Activated CD4-positive, CD25-positive, alpha-beta regulatory T cell treated with anti-CD3 and anti-CD28 coated beads, Interleukin-2, amount 50 U/mL, for 72 hours (primary cell): ENCODE measurements at regions not wholly inside any gene's neighbourhood (a gene's known extent, or its start where the extent isn't known, plus 50 kb on each side); places are given as distances from the start of the nearest gene placed in this dataset.
"Not testable (repeated sequence)": the region's sequence is repeated elsewhere in the genome, so short reads cannot be mapped to it uniquely, and the experiment has no call there.

Experiments used
- DNase-seq: peaks from one replicate; pipeline ENCODE4 v3.0.0; 2021

GRCh38 chrX:1053072-1053471 is 159.4 kb downstream of the CRLF2 start:
- no peak for DNase-seq

- DNase-seq, result no peak
These were observed 160.4 kb downstream of the CRLF2 start for GRCh38 chrX:1052021-1052420.

- no peak for DNase-seq
These were observed 161.0 kb downstream of the CRLF2 start for GRCh38 chrX:1051421-1051820.

- no peak for DNase-seq
These were observed 166.7 kb downstream of the CRLF2 start for GRCh38 chrX:1045680-1046314.

GRCh38 chrX:1041091-1041490 is 171.4 kb downstream of the CRLF2 start:
- DNase-seq, result no peak

- DNase-seq, result not testable (repeated sequence)
These were observed 176.5 kb downstream of the CRLF2 start for GRCh38 chrX:1035931-1036330.

GRCh38 chrX:1035206-1035605 is 177.2 kb downstream of the CRLF2 start:
- DNase-seq, result no peak

GRCh38 chrX:1034717-1035116 is 177.7 kb downstream of the CRLF2 start:
- DNase-seq, result no peak

GRCh38 chrX:1031521-1032430 is 180.7 kb downstream of the CRLF2 start:
- DNase-seq, result no peak

- DNase-seq, result no peak
These were observed 183.0 kb downstream of the CRLF2 start for GRCh38 chrX:1029494-1029893.

GRCh38 chrX:1027680-1028079 is 184.8 kb downstream of the CRLF2 start:
- DNase-seq, result no peak

GRCh38 chrX:1027133-1027532 is 185.3 kb downstream of the CRLF2 start:
- DNase-seq, result no peak

GRCh38 chrX:1026263-1027015 is 186.0 kb downstream of the CRLF2 start:
- DNase-seq, result no peak

GRCh38 chrX:1025413-1025812 is 187.0 kb downstream of the CRLF2 start:
- DNase-seq, result no peak

GRCh38 chrX:1023676-1024075 is 188.8 kb downstream of the CRLF2 start:
- no peak for DNase-seq

- DNase-seq, result not testable (repeated sequence)
These were observed 191.0 kb downstream of the CRLF2 start for GRCh38 chrX:1021314-1021993.

- no peak for DNase-seq
These were observed 191.7 kb downstream of the CRLF2 start for GRCh38 chrX:1020634-1021166.

- DNase-seq, result not testable (repeated sequence)
These were observed 195.5 kb downstream of the CRLF2 start for GRCh38 chrX:1016926-1017325.

GRCh38 chrX:1016281-1016680 is 196.2 kb downstream of the CRLF2 start:
- DNase-seq, result not testable (repeated sequence)

- DNase-seq, result no peak
These were observed 199.7 kb downstream of the CRLF2 start for GRCh38 chrX:1012678-1013300.

- DNase-seq, result no peak
These were observed 200.7 kb downstream of the CRLF2 start for GRCh38 chrX:1011691-1012283.

- DNase-seq, result no peak
These were observed 202.7 kb downstream of the CRLF2 start for GRCh38 chrX:1009771-1010170.
